ENCODE measurements at regions not wholly inside any gene's neighbourhood (a gene's known extent, or its start where the extent isn't known, plus 50 kb on each side); places are given as distances from the start of the nearest gene placed in this dataset.

DNA sequence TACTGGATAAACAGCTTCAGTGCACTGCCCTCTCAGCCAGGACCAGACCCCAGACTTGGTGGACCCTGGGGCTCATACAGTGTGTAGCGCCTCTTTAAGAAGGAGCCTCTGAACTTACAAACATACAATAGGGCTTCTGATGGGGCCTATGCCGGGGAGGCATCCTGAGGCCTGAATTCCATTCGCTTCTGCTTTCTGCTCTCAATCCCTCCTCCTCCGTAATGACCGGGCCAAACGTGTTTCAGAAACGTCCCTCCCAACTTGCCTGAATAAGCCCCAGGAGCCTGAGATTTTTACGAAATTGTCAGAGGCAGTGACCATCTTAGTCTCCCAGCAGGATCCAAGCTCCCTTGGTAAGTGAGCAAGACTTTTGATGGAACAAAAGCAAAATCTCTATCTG is 128.1 kb upstream of the BOD1 start:
- DNase-seq, result no peak

DNA sequence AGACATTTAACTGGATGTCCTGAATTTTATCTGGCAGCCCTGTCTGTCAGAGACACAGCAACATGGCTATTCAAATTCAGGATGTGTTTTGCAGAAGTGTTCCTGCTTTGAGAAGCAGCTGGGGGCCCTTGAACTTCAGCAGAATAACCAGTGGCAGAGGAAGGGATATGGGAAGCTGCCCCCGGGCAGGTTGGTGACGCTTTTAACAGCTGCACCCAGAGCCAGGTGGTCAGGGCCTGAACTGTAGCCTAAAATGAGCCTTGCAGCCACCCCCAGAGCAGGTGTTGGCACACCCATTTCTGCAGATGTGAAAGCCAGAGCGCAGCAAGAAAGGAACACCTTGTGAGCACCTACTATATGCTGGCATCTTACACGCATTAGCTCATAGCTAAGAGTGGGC is 128.7 kb upstream of the BOD1 start:
- peak; percentile 37 for DNase-seq

DNA sequence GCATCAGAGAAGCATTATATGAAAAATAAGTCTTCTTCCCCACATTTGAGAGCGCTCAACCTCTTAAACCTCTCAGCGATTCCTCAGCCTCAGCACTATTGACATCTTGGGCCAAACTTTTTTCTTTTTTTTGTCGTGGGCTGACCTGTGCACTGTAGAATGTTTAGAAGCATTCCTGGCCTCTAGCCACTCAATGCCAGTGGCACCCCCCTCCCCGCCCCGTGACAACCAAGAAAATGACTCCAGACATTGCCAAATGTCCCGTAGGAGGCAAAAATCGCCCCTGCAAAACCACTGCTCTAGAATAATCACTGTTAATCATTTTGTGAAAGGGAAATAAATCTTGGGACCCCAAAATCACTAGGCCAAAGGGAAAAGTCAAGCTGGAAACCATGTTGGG is 129.1 kb upstream of the BOD1 start:
- DNase-seq, result no peak

DNA sequence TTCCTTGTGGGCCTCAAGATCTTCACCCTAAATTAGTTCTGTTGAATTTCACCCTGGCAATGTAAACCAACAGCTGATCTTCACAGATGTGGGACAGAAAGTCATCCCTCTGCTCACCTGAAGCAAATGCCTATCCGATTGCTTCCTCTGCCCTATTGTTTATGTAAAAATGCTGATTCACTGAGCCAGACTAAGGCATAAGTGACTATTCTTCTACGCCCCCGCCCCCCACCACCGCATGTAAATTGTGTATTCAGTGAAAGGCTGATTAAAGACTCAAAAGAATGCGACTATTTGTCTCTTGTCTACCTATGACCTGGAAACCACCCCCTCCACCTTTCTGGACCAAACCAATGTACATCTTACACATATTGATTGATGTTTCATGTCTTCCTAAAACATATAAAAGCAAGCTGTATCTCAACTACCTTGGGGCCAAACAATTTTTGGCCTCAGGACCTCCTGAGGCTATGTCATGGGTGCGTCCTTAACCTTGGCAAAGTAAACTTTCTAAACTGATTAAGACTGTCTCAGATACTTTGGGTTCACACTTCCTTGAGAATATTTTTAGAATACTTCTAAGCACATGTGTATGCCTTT is 129.7 kb upstream of the BOD1 start:
- no peak for DNase-seq

DNA sequence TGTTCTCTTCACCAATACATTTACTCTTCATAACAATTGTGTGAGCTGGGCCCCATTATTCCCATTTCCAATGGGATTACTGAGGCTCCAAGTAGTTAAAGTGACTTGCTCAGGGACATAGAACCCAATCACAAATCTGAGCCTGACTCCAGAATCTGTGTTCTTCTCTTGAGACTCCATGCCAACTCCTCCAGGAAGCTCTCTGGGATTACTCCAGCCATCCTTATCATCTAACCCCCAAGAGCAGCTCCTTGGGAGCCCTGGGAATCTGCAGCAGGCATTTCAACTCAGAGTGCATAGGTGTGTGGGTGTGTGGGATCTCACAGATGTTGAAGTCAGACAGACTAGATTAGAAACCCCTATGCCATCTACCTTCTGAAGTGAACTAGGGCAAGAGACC is 131.4 kb upstream of the BOD1 start:
- DNase-seq, result no peak

DNA sequence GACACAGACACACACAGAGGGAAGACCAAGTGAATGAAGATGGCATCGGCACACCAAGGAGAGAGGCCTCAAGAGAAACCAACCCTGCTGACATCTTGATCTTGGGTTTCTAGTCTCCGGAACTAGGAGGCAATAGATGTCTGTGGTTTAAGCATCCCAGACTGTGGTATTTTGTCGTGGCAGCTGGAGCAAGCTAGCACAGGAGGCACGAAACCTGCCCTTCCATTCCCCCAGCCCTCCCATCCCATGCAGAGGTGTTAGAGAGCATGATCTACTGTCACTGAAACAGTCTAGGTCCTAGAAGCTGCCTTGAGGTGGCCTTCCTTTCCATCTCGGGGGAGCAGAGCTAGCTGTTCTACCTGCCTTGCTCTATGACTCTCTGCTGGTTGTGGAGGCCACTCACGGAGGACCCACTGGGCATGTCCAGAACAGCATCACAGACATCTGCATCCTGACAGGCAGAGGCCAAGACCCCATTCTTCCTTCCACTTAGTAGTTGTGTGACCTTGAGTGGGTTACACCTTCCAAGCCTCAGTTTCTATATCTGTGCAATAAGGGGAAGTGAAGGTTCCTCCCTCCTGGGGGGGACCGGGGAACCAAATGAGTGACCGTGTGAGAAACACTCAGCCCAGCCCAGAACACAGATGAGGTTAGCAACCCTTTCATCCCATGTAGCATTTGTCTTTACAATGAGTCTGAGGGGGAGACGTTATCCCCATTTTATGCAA is 134.3 kb upstream of the BOD1 start:
- DNase-seq, result no peak

DNA sequence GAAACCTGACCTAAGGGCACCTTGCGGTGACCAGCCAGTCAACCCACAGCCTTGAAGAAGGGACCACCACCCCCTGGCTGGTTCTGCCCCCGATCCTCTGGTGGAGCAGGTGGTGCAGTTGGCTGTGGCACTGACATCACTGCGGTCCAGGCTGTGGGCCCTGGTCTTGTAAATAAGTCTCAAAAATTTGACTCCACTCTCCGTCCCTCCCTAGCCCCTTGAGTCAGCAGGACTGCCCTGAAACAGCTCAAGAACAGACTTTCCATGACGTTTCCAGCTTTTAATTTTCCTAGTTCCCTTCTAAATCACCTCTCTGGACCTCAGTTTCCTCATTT is 134.8 kb upstream of the BOD1 start:
- DNase-seq, result no peak

DNA sequence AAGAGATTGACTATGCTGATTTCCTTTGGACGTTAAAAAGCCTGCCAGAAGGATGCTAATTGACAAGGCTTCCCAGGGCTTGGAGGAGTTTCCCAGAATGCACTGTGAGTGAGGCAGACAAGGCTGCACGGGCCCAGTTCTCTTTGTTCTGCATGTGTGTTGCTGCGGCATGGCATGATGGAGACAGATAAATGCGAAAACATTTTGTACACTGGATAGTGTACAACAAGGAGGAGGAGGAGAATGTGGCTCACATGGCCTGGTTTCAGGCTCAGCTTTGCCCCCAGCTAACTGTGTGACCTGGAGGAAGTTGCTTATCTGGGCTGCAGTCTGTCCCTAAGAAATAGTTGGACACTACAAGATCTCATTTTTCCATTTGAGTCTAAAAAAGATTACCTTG is 135.5 kb upstream of the CPEB4 start:
- no peak for DNase-seq

DNA sequence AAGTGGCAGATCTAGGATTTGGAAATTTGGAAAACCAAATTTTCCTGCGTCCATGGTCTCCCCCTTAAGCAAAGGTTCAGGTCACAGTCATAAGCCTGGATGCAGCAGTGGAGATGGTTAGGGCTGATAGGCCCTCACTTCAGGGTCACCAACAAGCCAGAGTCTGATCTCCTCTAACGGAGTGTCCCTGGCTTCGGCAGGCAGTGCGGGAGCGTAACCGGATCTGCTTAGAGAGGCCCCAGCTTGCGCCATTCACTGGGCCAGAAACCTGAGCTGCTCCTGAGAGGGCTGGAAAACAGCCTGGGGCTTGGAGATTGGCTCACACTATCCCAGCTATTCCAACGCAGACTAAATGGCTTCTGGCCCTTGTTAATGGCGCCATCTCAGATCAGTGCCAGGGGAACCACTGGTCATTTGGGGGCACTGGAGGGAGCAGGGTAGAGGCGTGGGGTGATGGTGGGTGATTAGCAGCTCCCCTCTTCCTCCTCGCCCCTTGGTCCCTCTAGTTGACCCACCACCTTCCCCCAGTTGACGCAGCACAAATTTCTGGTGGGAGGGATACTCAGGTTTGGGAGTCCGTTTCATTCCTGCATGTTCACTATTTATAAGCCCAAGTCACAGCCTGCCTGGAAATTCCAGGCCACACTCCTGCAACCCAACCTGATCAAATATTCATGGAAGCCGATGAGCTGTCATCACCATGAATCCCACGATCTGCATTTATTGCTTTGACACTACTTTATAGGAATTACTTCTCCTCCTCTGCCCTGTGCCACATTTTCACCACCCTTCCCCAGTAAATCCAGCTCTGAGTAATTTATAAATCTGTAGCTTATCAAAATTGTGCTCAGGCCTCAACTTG is 134.6 kb upstream of the CPEB4 start:
- peak; percentile 76 for DNase-seq

DNA sequence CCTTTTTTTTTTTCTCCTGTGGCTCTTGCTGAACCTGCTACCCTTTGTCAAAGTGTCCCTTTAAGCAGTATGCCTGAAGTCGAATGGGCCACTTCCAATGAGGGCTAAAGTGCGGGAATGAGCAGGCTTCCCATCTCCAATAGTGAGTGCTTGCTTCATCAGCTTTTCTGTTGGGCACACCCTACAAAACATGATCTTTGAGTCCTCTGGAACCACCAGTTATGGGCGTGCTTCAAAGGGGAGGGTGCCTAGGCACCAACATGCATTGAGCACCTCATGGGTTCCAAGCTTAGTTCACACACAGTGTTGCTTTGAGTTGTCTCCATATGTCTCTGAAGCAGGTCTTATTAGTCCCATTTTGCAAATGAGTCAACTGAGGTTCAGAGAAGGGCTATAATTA is 132.8 kb upstream of the CPEB4 start:
- no peak for DNase-seq

DNA sequence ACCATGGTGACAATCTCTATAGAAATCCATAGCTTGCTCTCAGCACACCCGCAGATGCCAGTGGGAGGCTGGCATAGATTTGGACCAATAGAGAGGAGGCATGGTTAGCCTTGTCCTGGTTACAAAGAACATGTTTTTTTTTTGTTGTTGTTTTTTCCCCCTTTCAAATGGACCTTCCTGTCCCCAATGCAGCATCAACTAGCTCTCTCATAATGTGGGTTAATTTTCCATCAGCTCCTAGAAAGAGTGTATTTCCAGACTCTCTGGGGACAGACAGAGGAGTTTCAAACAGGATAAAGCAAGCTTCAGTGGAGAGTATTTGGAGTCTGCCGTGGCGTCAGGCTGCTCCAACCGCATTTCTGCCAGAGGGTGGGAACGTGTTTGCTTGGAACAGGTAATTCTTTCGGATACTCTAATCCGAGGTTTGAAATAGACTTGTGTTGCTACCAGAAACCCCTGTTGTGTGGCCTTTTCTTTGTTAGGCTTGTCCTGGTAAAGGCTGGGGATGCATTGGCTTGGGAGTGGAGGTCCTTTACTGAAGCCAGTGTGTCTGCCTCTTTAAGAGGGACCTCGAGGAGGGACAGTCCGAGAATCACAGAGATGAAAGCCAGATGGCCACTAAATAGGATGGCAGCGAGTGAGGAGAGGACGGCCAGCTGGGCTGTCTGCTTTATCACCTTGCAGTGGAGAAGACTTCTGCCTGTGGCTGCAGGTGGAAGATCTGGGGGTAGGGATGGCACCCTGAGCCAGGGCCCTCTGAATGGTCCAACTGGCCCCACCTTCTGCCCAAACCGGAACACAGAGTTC is 130.5 kb upstream of the CPEB4 start:
- no peak for DNase-seq

DNA sequence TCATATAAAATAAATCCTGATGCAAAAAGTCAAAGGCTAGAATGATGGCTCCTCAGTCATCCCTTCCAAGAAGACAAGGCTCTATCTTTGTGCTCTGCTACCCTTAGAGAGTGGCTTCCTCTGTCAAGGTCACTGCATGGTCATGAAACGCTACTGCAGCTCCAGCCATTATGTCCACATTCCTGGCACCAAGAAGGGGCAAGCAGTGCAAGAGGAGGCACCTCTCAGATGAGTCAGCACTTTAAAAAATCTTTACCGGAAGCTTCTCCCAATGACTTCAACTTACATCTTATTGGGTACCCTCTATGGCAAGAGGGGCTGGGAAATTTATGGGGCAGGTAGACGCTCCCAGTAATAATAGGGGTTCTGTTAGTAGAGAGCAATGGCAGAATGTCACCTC is 129.5 kb upstream of the CPEB4 start:
- no peak for DNase-seq

DNA sequence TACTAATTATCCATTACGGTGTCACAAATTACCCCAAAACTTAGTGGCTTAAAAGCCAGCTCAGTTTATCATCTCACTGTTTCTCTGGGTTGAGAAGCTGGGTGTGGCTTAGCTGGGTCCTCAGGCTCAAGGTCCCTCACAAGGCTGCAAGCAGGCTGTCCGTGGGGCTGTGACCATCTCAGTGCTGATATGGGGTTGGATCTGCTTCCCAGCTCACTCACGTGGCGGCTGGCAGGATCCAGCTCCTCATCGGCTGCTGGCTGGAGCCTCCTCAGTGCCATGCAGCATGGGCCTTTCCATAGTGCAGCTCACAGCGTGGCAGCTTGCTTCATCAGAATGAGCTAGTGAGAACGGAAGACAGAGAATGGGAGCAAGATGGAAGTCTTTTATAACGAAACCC is 128.5 kb upstream of the CPEB4 start:
- no peak for DNase-seq

DNA sequence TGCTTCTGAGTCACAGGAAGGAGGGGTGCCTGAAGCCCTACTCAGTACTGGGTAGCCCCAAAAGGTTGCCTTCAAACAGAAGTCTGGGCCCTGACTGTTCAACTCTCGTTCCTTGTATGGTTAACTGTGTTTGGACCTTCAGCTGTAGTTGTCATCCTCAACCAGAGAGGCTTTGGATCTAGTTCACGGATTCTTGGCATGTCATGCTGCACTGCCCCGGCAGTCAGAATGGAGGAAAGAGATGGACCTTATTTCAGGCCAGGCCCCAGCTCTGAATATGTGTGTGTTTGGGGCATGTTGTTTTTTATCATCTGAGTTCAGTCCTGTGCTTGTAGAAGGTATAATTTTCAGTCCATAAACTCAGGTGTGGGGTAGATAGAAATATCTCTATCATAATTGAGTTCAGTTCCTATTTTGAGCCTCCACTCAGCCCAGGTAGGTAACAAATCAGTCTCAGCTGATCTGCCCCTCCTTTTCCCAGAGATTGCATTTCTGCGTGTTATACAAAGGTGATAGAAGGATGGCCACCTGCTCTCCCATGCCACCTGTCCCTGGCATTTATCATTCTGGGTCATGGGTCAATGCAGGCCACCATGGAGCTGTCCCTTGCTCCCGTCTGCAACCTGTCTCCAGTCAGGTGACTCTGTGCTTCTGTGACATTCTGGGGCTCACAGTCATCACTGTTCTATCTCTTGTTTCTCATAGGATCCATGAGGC is 127.5 kb upstream of the CPEB4 start:
- no peak for DNase-seq

DNA sequence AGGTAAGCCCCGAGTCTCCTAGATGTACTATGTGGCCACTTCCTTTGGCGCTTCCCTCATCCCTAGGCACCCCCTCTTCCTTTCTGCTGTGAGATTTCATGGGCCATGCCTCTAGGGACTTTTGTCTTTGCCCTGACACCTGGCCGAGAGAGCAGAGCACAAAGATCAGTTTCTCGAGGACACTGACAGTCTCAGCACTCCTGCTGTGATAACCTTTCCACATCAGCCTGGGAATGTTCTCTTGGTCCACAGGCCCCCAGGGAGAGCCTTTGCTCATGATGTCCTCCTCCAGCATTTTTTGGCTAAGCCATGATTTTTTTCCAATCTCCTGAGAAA is 127.0 kb upstream of the CPEB4 start:
- DNase-seq, result no peak

DNA sequence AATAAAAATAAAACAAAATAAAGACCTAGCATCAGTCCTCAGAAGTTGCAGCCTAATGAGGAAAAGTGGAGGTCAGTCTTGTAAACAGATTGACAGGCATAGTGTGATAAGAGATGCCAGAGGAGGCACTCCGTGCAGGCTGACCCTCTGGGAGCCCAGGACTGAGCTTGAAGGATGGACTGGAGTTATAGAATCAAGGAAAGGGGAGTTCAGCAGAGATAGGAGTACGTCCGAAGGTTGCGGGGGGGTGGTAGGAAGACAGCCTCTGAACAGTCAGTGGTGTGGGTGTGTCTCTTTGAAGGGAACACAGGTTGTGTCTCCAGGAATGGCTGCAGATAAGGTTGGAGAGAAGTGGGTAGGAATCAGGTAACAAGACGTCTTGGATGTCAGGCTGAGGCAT is 126.1 kb upstream of the CPEB4 start:
- no peak for DNase-seq

DNA sequence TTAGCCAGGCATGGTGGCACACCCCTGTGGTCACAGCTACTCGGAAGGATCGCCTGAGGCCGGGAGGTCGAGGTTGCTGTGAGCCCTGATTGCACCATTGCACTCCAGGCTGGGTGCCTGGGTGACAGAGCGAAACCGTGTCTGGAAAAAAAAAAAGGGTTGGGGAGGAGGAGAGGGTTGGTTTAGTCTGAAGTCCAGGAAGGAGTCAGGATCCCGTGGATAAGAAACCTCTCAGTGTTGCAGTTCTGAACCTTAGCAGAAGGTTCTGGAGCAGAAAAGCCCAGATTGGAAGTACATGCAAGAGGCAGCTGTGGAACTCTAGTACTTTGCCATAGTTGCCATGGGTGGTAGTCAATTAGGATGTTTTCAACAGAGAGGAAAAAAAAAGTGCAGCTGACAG is 125.2 kb upstream of the CPEB4 start:
- no peak for DNase-seq

DNA sequence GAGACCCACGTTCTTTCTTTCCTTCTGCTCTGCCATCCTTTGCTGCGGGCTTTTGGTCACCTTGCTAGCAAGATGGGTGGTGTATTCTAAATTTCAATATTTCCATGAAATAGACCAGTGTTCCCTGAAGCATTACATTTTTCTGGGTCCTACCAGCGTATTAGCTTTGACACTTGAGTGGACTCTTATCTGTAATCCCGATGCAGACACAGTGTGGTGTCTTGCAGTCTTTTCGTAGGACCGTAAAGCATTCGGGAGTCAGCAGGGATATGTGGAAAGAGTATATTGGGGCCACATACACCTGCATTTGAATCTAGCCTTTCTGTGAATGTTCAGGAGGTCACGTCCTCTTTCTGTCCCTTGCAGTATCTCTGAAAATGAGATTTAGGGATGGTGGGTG is 124.7 kb upstream of the CPEB4 start:
- no peak for DNase-seq

DNA sequence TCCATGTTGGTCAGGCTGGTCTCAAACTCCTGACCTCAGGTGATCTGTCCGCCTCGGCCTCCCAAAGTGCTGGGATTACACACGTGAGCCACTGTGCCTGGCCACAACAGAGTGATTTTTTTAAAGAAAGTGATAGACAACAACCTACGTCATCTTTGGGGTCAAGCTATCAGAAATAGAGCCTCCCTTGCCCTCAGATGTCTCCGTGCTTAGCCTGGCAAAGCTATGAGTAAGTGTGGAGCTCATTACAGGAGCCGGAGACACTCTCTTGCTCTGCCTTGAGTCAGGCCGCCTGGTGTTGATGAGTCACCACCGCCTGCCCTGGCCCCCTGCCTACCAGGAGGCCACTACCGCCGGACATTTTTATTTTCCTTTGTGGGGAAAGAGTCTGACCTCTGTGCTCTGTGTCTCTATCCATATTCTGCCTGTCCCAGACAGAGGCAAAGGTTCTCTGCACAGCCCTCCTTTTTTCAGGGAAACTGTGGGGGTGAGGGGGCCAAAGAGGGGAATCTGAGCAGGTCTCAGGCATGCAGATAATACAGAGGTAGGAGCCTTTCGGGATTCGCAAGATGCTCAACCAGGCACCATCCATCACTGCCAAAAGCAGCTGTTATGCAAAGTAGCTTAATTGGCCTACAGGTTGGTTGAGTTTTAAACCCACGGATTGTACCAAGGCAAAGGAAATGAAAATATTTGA is 123.7 kb upstream of the CPEB4 start:
- DNase-seq, result peak; percentile 76

DNA sequence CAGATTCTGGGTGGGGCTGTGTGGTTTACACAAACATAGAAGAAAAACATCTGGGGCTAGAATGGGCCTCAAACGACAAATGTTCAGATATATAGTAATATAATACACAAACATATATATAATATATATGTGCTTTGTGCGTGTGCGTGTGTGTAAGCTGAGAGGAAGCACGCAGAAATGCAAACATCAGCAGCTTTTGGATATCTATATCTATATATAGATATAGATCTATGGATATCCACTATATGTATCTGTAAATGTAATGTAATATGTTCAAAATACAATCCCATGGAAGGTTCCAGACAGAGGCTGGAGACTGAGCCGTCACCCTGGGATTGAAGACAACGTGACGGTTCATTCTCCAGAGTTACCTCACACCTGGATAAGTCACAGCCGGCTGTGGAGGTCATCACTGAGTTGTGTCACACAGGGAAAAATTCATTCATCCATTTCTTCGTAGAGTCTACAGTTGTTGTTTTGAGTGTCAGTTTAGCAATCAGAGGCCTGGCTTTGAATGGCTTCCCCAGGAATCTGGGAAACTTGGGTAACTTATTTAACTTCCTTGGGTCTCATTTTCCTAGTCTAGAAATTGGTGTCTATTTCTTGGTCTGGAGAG is 123.0 kb upstream of the CPEB4 start:
- no peak for DNase-seq

DNA sequence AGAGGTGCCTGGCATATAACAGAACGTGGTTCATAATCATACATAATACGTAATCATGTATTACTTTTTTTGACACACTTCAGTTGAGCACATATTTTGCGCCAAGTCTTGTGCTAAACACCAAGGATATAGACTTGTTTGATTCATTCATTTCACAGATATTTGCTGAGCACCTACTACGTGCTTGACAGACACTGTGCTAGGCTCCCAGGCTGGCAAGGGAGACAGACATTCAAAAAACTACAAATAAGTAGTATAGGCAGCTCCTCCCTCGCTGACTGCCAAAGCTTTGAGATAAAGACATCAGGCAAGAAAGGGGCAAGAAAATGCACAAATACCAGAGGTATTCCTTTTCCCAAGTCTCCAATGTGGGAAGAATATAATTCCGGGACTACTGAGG is 122.5 kb upstream of the CPEB4 start:
- DNase-seq, result no peak

Data from femur (tissue), 1 donor.